AG04450 (cell line): ENCODE measurements at regions not wholly inside any gene's neighbourhood (a gene's known extent, or its start where the extent isn't known, plus 50 kb on each side); places are given as distances from the start of the nearest gene placed in this dataset.

Experiments
- CTCF ChIA-PET: fragments of 300-600, 350-600 bp; formaldehyde crosslinking; extraction: SDS; loops from one replicate; lab custom pipeline; 2022; ENCODE audit warnings: antibody characterized with exemption, inconsistent platforms; lab: Charles Lee
- POLR2A ChIA-PET: fragments of 350-600 bp; formaldehyde crosslinking; extraction: SDS; loops from one replicate; lab custom pipeline; 2021; ENCODE audit warnings: antibody characterized with exemption, inconsistent platforms; lab: Yijun Ruan, JAX
- DNase-seq: peaks from one replicate; pipeline ENCODE4 v3.0.0-alpha.2; 2011; ENCODE audit warnings: low read depth, low spot score
- H3K27ac ChIP-seq: one replicate; pipeline ENCODE4 v1.5.1; 2012; ENCODE audit warnings: low read depth, low read length, control low read depth
- H3K27me3 ChIP-seq: one replicate; pipeline ENCODE4 v1.6.0; 2012; ENCODE audit warnings: low read length; ENCODE audit not compliant: control insufficient read depth, insufficient read depth
- H3K4me3 ChIP-seq: 2 replicates; pipeline ENCODE4 v1.5.1; 2011; ENCODE audit warnings: mild to moderate bottlenecking, low read depth, low read length, control low read depth
- H3K9me3 ChIP-seq: 2 replicates; pipeline ENCODE4 v1.5.1; 2012; ENCODE audit warnings: low read length; ENCODE audit not compliant: control insufficient read depth, insufficient read depth
- TF ChIP-seq, protein P1 (sequence below): IDR thresholded peaks from 2 replicates; pipeline ENCODE4 v1.5.1; 2011; ENCODE audit warnings: low read depth, low read length, control low read depth, inconsistent platforms

DNA sequence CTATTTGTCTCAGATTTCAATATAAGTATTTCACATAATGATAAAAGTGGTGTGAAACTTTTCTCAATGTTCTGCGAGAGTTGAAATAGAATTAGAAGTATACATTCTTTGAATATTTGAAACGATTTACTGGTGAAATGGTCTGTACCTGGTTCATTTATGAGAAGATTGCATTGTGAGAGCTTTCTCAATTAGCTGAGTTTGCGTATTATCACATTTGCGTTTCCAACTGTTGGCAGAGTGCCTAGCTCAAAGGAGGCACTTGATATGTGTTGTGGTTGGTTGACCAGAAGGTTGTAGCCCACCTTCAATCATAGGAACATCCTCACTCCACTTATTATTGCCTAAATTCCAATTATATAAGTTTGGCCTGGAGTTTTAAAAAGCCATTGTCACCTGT is 58.8 kb upstream of the EXOC2 start:
- TF ChIP-seq, protein P1, sequence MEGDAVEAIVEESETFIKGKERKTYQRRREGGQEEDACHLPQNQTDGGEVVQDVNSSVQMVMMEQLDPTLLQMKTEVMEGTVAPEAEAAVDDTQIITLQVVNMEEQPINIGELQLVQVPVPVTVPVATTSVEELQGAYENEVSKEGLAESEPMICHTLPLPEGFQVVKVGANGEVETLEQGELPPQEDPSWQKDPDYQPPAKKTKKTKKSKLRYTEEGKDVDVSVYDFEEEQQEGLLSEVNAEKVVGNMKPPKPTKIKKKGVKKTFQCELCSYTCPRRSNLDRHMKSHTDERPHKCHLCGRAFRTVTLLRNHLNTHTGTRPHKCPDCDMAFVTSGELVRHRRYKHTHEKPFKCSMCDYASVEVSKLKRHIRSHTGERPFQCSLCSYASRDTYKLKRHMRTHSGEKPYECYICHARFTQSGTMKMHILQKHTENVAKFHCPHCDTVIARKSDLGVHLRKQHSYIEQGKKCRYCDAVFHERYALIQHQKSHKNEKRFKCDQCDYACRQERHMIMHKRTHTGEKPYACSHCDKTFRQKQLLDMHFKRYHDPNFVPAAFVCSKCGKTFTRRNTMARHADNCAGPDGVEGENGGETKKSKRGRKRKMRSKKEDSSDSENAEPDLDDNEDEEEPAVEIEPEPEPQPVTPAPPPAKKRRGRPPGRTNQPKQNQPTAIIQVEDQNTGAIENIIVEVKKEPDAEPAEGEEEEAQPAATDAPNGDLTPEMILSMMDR: no peak
- Histone ChIP-seq H3K27me3 (no peaks in the 10 kb centered on the region), H3K9me3 (no peaks in the 10 kb centered on the region), H3K4me3 (no peak overlapping the region), H3K27ac (no peak overlapping the region)
- DNase-seq: no peak
- CTCF ChIA-PET: no interaction called here
- POLR2A ChIA-PET: no interaction called here

DNA sequence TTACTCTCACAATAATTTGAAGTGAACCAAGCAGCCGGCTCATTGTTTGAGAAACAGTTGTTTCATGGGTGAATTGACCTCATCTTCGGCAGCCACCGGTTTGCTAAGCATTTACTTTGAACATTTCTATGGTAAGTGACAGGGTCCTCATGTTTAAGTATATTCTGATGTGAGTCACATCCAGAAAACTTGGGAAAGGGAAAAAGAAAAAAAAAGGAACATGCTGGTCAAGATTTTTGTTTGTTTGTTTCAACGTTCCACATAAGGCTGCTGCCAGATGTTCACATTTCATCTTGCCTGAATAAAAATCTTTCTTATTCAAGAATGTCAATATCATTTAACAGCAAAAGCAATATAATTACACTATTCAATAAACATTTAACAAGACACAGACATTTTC is 55.0 kb upstream of the EXOC2 start:
- Histone ChIP-seq H3K27ac (no peak overlapping the region), H3K9me3 (no peaks in the 10 kb centered on the region), H3K4me3 (no peak overlapping the region), H3K27me3 (no peaks in the 10 kb centered on the region)
- no peak for DNase-seq
- POLR2A ChIA-PET: no interaction called here
- CTCF ChIA-PET: interaction anchor here (2.1 kb wide), 1 partner anchor 26 kb away, joined by 6 read pairs; no protein-coding TSS in a partner anchor
- TF ChIP-seq, protein P1: no peak

DNA sequence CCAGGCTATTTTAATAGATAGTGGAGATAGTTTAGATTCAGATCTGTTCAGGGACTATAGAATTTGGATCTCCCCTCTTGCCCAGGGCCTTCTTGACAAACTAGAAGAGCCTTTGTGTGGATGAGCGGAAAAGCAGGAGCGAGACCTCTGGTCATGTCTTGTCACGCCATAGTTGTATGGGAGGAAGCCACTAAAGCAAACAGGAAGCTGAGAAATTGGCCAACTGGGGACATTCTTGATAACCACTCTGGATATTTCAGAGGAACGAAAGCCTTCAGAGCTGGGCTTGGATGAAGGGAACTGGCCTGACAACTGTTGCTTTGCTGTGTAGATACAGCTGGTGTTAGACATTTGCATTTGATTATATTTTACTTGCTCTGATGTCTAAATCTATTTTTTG is 54.1 kb upstream of the EXOC2 start:
- ChIA-PET CTCF (interaction anchor here (2.1 kb wide), 1 partner anchor 25 kb away, joined by 6 read pairs; no protein-coding TSS in a partner anchor), POLR2A (no interaction called here)

DNA sequence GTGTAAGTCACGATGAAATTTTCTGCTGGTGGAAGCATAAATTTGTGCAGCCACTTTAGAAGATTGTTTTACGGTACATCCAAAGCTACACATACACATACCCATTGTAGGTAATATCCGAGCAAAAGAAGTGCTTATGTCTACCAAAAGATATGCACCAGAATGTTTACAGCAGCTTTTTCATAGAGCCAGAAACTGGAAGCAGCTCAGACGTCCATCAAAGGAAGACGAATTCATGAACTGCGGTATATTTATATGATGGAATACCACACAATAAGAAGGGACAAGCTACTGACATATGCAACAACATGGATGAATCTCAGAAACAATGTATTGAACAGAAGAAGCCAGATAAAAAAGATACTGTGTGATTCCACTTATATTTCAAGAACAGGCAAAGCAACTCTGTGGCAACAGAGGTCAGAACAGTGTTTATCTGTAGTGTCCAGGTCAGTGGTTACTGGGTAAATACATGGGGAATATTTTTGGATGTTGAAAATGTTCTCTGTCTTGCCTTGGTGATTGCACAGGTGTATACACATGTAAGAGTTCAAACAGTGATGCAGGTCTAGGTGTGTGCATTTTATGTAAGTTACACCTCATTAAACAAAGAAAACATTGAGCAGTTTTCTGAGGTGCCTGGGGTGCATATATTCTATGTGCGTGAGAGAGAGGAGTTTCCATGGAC is 51.9 kb upstream of the EXOC2 start:
- Histone ChIP-seq H3K27ac (no peak overlapping the region), H3K4me3 (no peak overlapping the region), H3K27me3 (no peaks in the 10 kb centered on the region), H3K9me3 (no peaks in the 10 kb centered on the region)
- ChIA-PET POLR2A (no interaction called here), CTCF (interaction anchor here (2.5 kb wide), 1 partner anchor 23 kb away, joined by 8 read pairs; no protein-coding TSS in a partner anchor)
- TF ChIP-seq, protein P1: no peak
- no peak for DNase-seq

More for the DNA sequence above, 54.1 kb upstream of the EXOC2 start:
- Histone ChIP-seq H3K4me3 (no peak overlapping the region), H3K9me3 (no peaks in the 10 kb centered on the region), H3K27me3 (no peaks in the 10 kb centered on the region), H3K27ac (no peak overlapping the region)
- TF ChIP-seq, protein P1: no peak
- DNase-seq: no peak

GRCh38 chr6:743320-744096 is 50.6 kb upstream of the EXOC2 start:
- POLR2A ChIA-PET: no interaction called here
- H3K27ac ChIP-seq: no peak overlapping the region
- H3K4me3 ChIP-seq: no peak overlapping the region
- TF ChIP-seq, protein P1: no peak
- no peaks in the 10 kb centered on the region for H3K9me3 ChIP-seq
- no peak for DNase-seq
- no peaks in the 10 kb centered on the region for H3K27me3 ChIP-seq
- CTCF ChIA-PET: interaction anchor here (2.3 kb wide), 1 partner anchor 21 kb away, joined by 10 read pairs; no protein-coding TSS in a partner anchor
